ENCODE measurements at regions not wholly inside any gene's neighbourhood (a gene's known extent, or its start where the extent isn't known, plus 50 kb on each side); places are given as distances from the start of the nearest gene placed in this dataset.
"Not testable (repeated sequence)": the region's sequence is repeated elsewhere in the genome, so short reads cannot be mapped to it uniquely, and the experiment has no call there.

DNA sequence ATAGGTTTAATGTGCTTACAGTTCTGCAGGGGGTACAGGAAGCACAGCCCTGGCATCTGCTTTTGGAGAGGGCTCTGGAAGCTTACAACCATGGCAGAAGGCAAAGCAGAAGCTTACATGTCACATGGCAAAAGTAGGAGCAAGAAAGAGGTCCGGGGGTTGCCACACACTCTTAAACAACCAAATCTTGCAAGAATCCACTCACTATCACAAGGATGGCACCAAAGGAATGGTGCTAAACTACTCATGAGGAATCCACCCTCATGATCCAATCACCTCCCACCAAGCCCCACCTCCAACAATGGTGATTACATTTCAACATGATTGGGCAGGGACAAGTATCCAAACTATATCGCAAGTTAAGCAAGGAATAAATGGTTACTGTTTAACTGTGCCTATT is 255.8 kb upstream of the AVPR1A start:
- no peak for DNase-seq

- DNase-seq: no peak
Measured at GRCh38 chr12:63404611-63405010, 253.6 kb upstream of the AVPR1A start.

- no peak for DNase-seq
Measured at GRCh38 chr12:63403256-63403655, 252.3 kb upstream of the AVPR1A start.

DNA sequence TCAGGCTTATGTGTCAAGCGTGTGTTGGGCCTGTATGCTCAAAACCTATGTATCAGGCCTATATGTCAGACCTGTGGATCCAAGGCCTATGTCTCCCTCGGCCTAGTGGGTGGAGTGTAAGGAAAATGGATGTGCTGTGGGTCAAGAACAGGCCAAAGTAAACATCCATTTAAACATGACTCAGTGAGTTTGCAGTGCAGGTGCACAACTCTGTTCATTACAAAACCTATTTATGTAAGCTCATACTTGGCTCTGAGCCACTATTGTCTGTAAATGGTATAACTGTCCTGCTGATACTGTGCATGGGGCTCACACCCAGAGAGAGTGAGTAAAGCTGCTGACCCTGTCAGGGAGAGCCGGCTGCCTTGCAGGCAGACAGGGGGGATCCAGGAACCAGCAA is 249.7 kb upstream of the AVPR1A start:
- DNase-seq: peak; percentile 7

DNA sequence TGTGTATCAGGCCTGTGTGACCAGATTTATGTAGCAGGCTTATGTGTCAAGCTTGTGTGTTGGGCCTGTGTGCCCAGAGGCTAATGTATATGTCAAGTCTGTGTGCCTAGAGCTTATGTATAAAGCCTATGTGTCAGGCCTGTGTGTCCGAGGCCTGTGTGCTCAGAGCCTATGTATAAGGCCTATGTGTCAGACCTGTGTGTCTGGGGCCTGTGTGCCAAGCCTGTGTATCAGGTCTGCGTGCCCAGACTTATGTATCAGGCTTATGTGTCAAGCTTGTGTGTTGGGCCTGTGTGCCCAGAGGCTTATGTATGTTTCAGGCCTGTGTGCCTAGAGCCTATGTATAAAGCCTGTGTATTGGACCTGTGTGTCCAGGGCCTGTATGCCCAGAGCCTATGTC is 249.3 kb upstream of the AVPR1A start:
- DNase-seq: no peak

DNA sequence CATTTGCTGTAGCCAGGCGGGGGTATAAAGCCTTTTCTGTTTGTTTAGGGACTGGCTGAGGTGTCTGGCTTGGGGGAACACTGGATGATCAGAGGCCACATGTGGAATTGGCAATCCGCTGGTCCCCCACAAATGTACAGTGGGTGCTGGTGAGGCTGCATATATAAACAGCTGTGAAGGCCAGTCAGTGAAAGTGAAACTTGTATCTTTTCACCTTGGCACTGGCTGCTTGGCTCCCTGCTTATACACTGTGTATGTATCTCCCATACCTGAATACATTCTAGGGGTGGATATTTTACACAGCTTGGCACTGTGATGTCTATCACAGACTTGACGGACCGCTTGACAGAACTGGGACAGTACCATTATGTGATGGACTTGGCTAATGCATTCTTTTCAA is 246.8 kb upstream of the AVPR1A start:
- no peak for DNase-seq

- no peak for DNase-seq
Measured at GRCh38 chr12:63396135-63396534, 245.1 kb upstream of the AVPR1A start.

- no peak for DNase-seq
Measured at GRCh38 chr12:63394983-63395382, 244.0 kb upstream of the AVPR1A start.

- DNase-seq: no peak
Measured at GRCh38 chr12:63394349-63394748, 243.3 kb upstream of the AVPR1A start.

DNA sequence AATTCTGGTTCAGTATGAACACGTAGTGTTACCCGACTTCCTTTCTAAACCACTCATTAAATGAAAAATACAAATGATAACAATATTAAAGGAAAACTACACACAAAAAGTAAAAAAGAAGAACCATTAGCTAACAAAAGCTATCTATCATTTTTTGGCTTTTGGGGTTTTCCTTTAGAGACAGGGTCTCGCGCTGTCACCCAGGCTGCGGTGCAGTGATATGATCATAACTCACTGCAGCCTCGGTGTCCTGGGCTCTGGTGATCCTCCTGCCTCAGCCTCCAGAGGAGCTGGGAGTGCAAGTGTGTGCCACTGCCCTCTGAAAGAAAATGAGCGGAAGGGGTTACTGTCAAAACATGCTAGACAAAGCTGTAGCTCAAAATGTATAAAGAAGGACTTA is 238.2 kb upstream of the AVPR1A start:
- DNase-seq: no peak

GRCh38 chr12:63387771-63388170 is 236.8 kb upstream of the AVPR1A start:
- DNase-seq: no peak

DNA sequence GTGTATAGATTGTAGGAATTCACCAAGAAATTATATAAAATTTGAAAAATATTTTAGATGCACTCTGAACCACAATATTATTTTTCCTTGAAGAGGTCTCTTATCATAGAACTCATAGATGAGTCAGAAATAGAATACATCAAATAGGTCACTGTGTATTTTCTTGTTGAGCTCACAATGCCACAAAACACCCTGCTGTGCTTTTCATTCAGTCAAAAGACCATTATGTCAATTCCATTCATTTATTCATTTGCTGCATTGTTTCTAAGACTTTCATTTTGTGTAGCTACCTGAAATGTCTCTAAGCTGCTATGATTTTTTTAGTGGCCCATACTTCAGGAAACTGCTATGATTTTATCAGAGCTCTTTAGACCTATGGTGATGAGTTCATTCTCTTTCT is 231.9 kb upstream of the AVPR1A start:
- DNase-seq: no peak

- DNase-seq: peak; percentile 11
Measured at GRCh38 chr12:63362791-63363190, 211.8 kb upstream of the AVPR1A start.

DNA sequence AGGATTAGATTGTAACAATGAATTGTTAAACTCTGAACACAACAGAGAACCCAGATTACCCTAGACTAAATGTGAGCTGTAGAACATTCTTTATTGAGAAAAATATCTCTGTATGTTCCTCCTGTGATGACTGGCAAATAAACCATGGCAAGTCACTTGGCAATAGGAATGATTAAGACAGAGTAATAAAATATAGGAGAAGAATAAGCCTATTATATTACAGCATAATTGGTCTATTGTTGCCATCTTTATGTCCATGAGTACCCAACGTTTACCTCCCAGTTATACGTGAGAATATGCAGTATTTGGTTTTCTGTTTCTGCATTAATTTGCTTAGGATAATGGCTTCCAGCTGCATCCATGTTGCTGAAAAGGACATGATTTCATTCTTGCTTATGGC is 211.2 kb upstream of the AVPR1A start:
- no peak for DNase-seq

DNA sequence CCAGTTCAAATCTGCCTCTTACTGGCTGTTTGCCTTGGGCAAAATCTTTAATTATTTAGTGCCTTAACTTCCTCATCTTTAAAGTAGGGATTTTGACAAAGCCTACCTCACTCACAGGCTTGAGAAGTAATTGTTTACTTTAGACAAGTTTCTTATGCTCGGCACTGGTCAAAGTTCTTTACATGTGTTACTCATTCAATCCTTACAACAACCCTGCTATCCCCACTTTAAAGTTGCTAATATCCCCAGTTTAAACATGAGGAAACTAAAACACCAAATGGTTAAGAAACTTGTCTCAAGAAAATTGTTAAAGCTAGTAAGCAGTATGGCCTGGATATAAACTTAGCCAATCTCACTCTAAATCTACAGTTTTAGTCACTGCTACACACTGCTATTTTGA is 204.0 kb upstream of the AVPR1A start:
- no peak for DNase-seq

DNA sequence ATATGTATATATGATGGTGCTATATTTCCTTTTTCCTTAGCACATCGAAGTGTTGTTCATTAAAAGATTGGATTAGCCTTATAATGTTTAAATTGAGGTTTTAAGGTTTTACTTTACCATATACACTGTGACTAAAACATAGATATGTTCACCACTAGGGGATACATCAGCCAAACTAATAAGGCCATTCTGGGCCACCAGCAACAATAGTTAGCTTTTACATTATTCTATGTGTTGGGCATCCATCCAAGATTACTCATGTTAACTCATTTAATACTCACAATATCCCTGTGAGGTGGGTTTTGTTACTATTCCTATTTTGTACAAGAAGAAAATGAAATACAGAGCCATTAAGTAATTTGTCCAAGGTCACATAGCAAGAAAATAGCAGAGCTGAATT is 202.6 kb upstream of the AVPR1A start:
- peak; percentile 36 for DNase-seq

- DNase-seq: no peak
Measured at GRCh38 chr12:63351370-63351769, 200.4 kb upstream of the AVPR1A start.

DNA sequence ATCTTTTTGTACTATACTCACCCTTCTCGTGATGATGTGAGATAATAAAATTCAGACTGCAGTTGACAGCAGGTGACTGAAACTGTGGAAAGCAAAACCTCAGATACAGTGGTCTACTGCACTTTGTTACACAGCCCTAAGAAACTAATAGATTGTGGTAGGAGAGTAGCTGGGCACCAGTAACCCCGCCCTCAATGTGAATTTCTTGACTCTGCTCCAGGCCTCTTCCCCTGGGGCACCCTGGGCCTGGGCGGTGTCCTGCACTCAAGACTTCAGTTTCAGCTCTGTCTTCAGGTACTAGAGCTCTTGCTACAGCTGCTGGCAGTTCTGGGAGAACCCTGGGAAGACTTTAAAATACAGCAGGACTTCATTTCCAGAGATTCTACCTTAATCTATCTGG is 197.6 kb upstream of the AVPR1A start:
- no peak for DNase-seq

GRCh38 chr12:63337158-63337557 is 186.2 kb upstream of the AVPR1A start:
- DNase-seq: not testable (repeated sequence)

GRCh38 chr12:63326260-63326659 is 175.3 kb upstream of the AVPR1A start:
- DNase-seq: no peak

GRCh38 chr12:63325757-63326156 is 174.8 kb upstream of the AVPR1A start:
- no peak for DNase-seq

- no peak for DNase-seq
Measured at GRCh38 chr12:63323942-63324341, 172.9 kb upstream of the AVPR1A start.

DNA sequence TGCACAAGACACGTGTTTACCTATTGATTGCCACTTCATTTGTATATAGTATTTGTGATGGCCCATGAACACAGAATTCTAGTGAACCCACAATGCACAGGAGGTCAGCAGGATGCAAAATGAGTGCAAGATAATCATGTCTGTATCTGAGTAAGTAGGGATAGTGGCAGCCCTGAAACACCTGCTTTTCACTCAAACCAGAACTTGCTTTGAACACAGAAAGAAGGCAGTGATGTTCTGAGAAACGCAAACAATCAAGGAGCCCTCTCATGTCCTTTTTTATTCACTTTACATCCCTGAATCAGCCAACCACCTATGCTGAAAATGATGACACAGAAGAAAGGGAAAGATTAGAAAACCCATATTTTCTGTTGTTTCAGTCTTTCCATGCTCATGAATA is 170.4 kb upstream of the AVPR1A start:
- DNase-seq: no peak

GRCh38 chr12:63319936-63320633 is 169.1 kb upstream of the AVPR1A start:
- no peak for DNase-seq

DNA sequence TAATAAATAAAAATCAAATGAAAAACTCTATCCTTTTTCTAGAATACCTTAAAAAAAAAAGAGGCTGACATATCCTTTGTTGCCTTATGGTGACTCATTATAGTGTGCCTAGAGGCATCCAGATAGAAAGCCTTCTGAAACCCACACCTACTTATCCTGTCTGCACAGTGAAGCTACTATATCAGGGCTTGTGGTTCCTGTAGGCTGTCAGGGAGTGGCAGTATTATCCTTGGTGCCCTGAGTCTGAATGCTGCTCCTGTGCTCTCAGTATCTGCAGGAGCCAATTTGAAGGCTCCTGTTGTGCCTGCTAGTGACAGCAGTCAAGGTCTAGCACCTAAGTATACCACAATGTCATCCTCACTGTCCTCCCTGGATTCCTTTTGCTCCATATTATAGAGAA is 168.4 kb upstream of the AVPR1A start:
- no peak for DNase-seq

- DNase-seq: no peak
Measured at GRCh38 chr12:63318933-63319332, 167.9 kb upstream of the AVPR1A start.

Measured in NCI-H1105 (cell line).